HEK293 (cell line): ENCODE measurements at regions not wholly inside any gene's neighbourhood (a gene's known extent, or its start where the extent isn't known, plus 50 kb on each side); places are given as distances from the start of the nearest gene placed in this dataset.

Experiments
- CTCF ChIA-PET: fragments of 350-600 bp; formaldehyde crosslinking; extraction: SDS; loops from one replicate; lab custom pipeline; 2021; ENCODE audit warnings: antibody characterized with exemption; lab: Yijun Ruan, JAX
- POLR2A ChIA-PET: fragments of 300-600 bp; formaldehyde crosslinking; extraction: SDS; loops from one replicate; lab custom pipeline; 2020; ENCODE audit warnings: antibody characterized with exemption, inconsistent platforms; lab: Yijun Ruan, JAX
- H3K27ac ChIP-seq: fragments of 200-500 bp; sonication (Bioruptor generic); 2 replicates; pipeline ENCODE4 v1.5.1; 2014; ENCODE audit warnings: low read depth, low read length, control low read depth, inconsistent platforms; ENCODE audit errors: extremely low read depth
- H3K36me3 ChIP-seq, 2 experiments: fragments of 200-500 bp in 1 of 2; sonication (Bioruptor generic) in 1 of 2; 1 replicate in 1 of 2; 2 replicates in 1 of 2; pipeline ENCODE4 v1.5.1; 2014 to 2017; ENCODE audit warnings: inconsistent platforms in 2 of 2, low read length in 2 of 2; ENCODE audit not compliant: control insufficient read depth in 2 of 2, insufficient read depth in 1 of 2
- H3K4me1 ChIP-seq: fragments of 200-500 bp; sonication (Bioruptor generic); 2 replicates; pipeline ENCODE4 v1.5.1; 2014; ENCODE audit warnings: mild to moderate bottlenecking, low read length, inconsistent platforms; ENCODE audit not compliant: control insufficient read depth, insufficient read depth
- H3K4me3 ChIP-seq: 2 replicates; pipeline ENCODE4 v1.5.1; 2011; ENCODE audit warnings: low read depth, mild to moderate bottlenecking, control low read depth, low read length, moderate library complexity
- H3K9me3 ChIP-seq: fragments of 200-500 bp; sonication (Bioruptor generic); 2 replicates; pipeline ENCODE4 v1.5.1; 2014; ENCODE audit warnings: low read depth, low read length, inconsistent platforms; ENCODE audit not compliant: control insufficient read depth, insufficient read depth
- EGR2 ChIP-seq: fragments of 450-650 bp; formaldehyde crosslinking; IDR thresholded peaks from 2 replicates; pipeline ENCODE4 v1.5.1; 2016; ENCODE audit warnings: low read depth, missing biosample characterization, missing genetic modification characterization
- MEIS1 ChIP-seq: sonication (generic); formaldehyde crosslinking; IDR thresholded peaks from 2 replicates; pipeline ENCODE4 v1.8.1; 2022; ENCODE audit warnings: missing genetic modification reagents, mild to moderate bottlenecking, borderline replicate concordance
- MYNN ChIP-seq: fragments of 450-650 bp; formaldehyde crosslinking; IDR thresholded peaks from 2 replicates; pipeline ENCODE4 v1.5.1; 2016; ENCODE audit warnings: missing biosample characterization, missing genetic modification characterization, borderline replicate concordance
- SP3 ChIP-seq: fragments of 450-650 bp; formaldehyde crosslinking; IDR thresholded peaks from 2 replicates; pipeline ENCODE4 v1.5.1; 2016; ENCODE audit warnings: missing biosample characterization, missing genetic modification characterization
- ZBTB21 ChIP-seq: fragments of 450-650 bp; formaldehyde crosslinking; IDR thresholded peaks from 2 replicates; pipeline ENCODE4 v1.5.1; 2017; ENCODE audit warnings: missing biosample characterization, missing genetic modification characterization
- ZBTB48 ChIP-seq: fragments of 450-650 bp; formaldehyde crosslinking; IDR thresholded peaks from 2 replicates; pipeline ENCODE4 v1.5.1; 2016; ENCODE audit warnings: missing biosample characterization, missing genetic modification characterization
- ZEB2 ChIP-seq: fragments of 450-650 bp; formaldehyde crosslinking; IDR thresholded peaks from 2 replicates; pipeline ENCODE4 v1.5.1; 2016; ENCODE audit warnings: missing biosample characterization, missing genetic modification characterization
- ZIC2 ChIP-seq: fragments of 450-650 bp; formaldehyde crosslinking; IDR thresholded peaks from 2 replicates; pipeline ENCODE4 v1.5.1; 2016; ENCODE audit warnings: missing biosample characterization, missing genetic modification characterization
- ZNF16 ChIP-seq: fragments of 450-650 bp; formaldehyde crosslinking; IDR thresholded peaks from 2 replicates; pipeline ENCODE4 v1.5.1; 2016; ENCODE audit warnings: low read depth, missing biosample characterization, missing genetic modification characterization
- ZNF169 ChIP-seq: fragments of 450-650 bp; formaldehyde crosslinking; IDR thresholded peaks from 2 replicates; pipeline ENCODE4 v1.5.1; 2016; ENCODE audit warnings: missing biosample characterization, missing genetic modification characterization
- ZNF214 ChIP-seq: fragments of 450-650 bp; formaldehyde crosslinking; IDR thresholded peaks from 2 replicates; pipeline ENCODE4 v1.5.1; 2017; ENCODE audit warnings: missing biosample characterization, mild to moderate bottlenecking, missing genetic modification characterization, borderline replicate concordance
- ZNF221 ChIP-seq: fragments of 450-650 bp; formaldehyde crosslinking; IDR thresholded peaks from 2 replicates; pipeline ENCODE4 v1.5.1; 2017; ENCODE audit warnings: missing biosample characterization, missing genetic modification characterization, borderline replicate concordance
- ZNF239 ChIP-seq: fragments of 450-650 bp; formaldehyde crosslinking; IDR thresholded peaks from 2 replicates; pipeline ENCODE4 v1.5.1; 2016; ENCODE audit warnings: missing biosample characterization, missing genetic modification characterization
- ZNF341 ChIP-seq: fragments of 450-650 bp; formaldehyde crosslinking; IDR thresholded peaks from 2 replicates; pipeline ENCODE4; 2016; ENCODE audit warnings: low read depth, missing biosample characterization, missing genetic modification characterization
- ZNF473 ChIP-seq: fragments of 450-650 bp; formaldehyde crosslinking; IDR thresholded peaks from 2 replicates; pipeline ENCODE4 v1.5.1; 2017; ENCODE audit warnings: missing biosample characterization, missing genetic modification characterization
- ZNF544 ChIP-seq: fragments of 450-650 bp; formaldehyde crosslinking; IDR thresholded peaks from 2 replicates; pipeline ENCODE4 v1.5.0; 2017; ENCODE audit warnings: missing biosample characterization, missing genetic modification characterization
- ZNF560 ChIP-seq: fragments of 450-650 bp; formaldehyde crosslinking; IDR thresholded peaks from 2 replicates; pipeline ENCODE4 v1.5.1; 2017; ENCODE audit warnings: missing biosample characterization, missing genetic modification characterization, borderline replicate concordance
- ZNF571 ChIP-seq: fragments of 450-650 bp; formaldehyde crosslinking; IDR thresholded peaks from 2 replicates; pipeline ENCODE4 v1.5.0; 2017; ENCODE audit warnings: missing biosample characterization, missing genetic modification characterization
- ZNF585B ChIP-seq: fragments of 450-650 bp; formaldehyde crosslinking; IDR thresholded peaks from 2 replicates; pipeline ENCODE4 v1.5.1; 2016; ENCODE audit warnings: missing biosample characterization, missing genetic modification characterization
- ZNF624 ChIP-seq: fragments of 450-650 bp; formaldehyde crosslinking; IDR thresholded peaks from 2 replicates; pipeline ENCODE4 v1.5.1; 2017; ENCODE audit warnings: missing biosample characterization, missing genetic modification characterization
- ZNF701 ChIP-seq: fragments of 450-650 bp; formaldehyde crosslinking; IDR thresholded peaks from 2 replicates; pipeline ENCODE4 v1.5.1; 2016; ENCODE audit warnings: missing biosample characterization, missing genetic modification characterization
- ZNF777 ChIP-seq: fragments of 450-650 bp; formaldehyde crosslinking; IDR thresholded peaks from 2 replicates; pipeline ENCODE4 v1.5.1; 2017; ENCODE audit warnings: missing biosample characterization, missing genetic modification characterization, borderline replicate concordance
- ZNF843 ChIP-seq: fragments of 450-650 bp; formaldehyde crosslinking; IDR thresholded peaks from 2 replicates; pipeline ENCODE4 v1.5.1; 2016; ENCODE audit warnings: missing biosample characterization, missing genetic modification characterization
- ZSCAN23 ChIP-seq: fragments of 450-650 bp; formaldehyde crosslinking; IDR thresholded peaks from 2 replicates; pipeline ENCODE4 v1.5.1; 2016; ENCODE audit warnings: missing biosample characterization, missing genetic modification characterization
- ZSCAN30 ChIP-seq: fragments of 450-650 bp; IDR thresholded peaks from 2 replicates; pipeline ENCODE4 v1.5.1; 2018; ENCODE audit warnings: missing biosample characterization, mild to moderate bottlenecking, missing genetic modification characterization, moderate library complexity
- TF ChIP-seq, protein P1 (sequence below): fragments of 450-650 bp; formaldehyde crosslinking; IDR thresholded peaks from 2 replicates; pipeline ENCODE4 v1.5.1; 2016; ENCODE audit warnings: missing biosample characterization, missing genetic modification characterization
- TF ChIP-seq, protein P2 (sequence below): fragments of 450-650 bp; formaldehyde crosslinking; IDR thresholded peaks from 2 replicates; pipeline ENCODE4 v1.5.1; 2016; ENCODE audit warnings: missing biosample characterization, missing genetic modification characterization
- TF ChIP-seq, protein P3 (sequence below): fragments of 450-650 bp; formaldehyde crosslinking; IDR thresholded peaks from 2 replicates; pipeline ENCODE4 v1.5.1; 2016; ENCODE audit warnings: missing biosample characterization, missing genetic modification characterization, borderline replicate concordance
- TF ChIP-seq, protein P4 (sequence below): fragments of 450-650 bp; formaldehyde crosslinking; IDR thresholded peaks from 2 replicates; pipeline ENCODE4 v1.5.1; 2016; ENCODE audit warnings: missing biosample characterization, missing genetic modification characterization

DNA sequence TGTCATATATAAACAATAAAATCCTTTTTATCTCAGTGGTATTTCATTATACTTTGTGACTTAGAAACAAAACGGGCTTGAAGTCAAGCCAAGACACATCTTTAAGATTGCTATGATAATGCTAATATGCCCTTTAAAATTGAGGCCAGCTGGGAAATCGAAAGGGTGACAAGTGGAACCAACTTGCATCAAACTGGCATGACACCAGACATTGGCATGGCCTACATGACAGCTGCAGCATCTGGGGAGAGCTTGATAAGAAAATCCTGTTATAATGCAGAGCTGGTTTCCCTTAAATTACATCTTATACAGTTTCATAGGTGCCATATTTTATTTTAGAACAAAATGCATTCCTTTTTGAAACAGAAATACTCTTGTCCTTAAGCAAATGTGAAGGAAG, 325.2 kb downstream of the ZBBX start (continued):
- TF ChIP-seq, protein P1, sequence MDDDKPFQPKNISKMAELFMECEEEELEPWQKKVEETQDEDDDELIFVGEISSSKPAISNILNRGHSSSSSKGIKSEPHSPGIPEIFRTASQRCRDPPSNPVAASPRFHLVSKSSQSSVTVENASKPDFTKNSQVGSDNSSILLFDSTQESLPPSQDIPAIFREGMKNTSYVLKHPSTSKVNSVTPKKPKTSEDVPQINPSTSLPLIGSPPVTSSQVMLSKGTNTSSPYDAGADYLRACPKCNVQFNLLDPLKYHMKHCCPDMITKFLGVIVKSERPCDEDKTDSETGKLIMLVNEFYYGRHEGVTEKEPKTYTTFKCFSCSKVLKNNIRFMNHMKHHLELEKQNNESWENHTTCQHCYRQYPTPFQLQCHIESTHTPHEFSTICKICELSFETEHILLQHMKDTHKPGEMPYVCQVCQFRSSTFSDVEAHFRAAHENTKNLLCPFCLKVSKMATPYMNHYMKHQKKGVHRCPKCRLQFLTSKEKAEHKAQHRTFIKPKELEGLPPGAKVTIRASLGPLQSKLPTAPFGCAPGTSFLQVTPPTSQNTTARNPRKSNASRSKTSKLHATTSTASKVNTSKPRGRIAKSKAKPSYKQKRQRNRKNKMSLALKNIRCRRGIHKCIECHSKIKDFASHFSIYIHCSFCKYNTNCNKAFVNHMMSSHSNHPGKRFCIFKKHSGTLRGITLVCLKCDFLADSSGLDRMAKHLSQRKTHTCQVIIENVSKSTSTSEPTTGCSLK (tag by site-specific recombination): no peak
- TF ChIP-seq ZNF214 (tag by site-specific recombination) (no peak), ZNF701 (tag by site-specific recombination) (no peak), ZNF777 (tag by site-specific recombination) (no peak), ZNF239 (tag by site-specific recombination) (no peak)
- TF ChIP-seq, all 188 proteins: peak for 0

DNA sequence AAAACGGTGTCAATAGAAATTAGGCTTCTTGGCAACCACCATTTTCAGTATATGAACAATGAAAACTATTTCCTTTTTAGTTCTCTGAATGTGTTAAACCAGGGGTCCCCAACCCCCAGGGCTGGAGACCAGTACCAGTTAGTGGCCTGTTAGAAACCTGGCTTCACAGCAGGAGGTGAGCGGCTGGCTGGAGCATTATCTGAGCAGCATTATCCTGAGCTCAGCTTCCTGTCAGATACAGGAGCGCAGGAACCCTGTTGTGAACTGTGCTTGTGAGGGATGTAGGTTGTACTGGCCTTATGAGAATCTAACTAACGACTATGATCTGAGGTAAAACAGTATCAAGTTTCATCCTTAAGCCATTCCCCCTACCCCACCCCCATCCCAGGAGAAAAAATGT, 328.7 kb downstream of the ZBBX start:
- no peaks in the 10 kb centered on the region for H3K36me3 ChIP-seq

DNA sequence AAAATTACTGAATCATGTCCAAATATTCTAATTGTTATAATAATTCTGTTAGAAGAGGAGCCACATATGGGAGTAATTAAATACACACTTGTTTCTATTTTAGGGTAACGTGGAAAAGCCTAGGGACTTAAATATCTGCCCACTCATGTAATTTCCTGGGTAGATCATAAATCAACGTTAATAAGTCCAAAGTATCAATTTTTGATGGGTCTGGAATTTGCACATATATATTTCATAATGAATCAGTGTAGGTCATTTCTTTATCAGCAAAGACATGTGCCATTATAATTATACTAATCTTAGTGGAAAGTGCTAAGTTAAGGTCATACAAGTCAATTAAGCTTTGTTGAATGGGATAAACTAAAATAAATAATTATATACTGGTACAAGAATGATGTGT, 346.2 kb downstream of the ZBBX start:
- ChIA-PET POLR2A (no interaction called here), CTCF (interaction anchor here (0.5 kb wide), 1 partner anchor 1003 kb away, joined by 3 read pairs; no protein-coding TSS in a partner anchor)
- no peaks in the 10 kb centered on the region for H3K9me3 ChIP-seq
- no peaks in the 10 kb centered on the region for H3K4me1 ChIP-seq
- no peak overlapping the region for H3K4me3 ChIP-seq
- no peaks in the 10 kb centered on the region for H3K36me3 ChIP-seq
- no peak overlapping the region for H3K27ac ChIP-seq
- TF ChIP-seq ZNF169 (tag by site-specific recombination) (no peak), SP3 (tag by site-specific recombination) (no peak), ZNF16 (tag by site-specific recombination) (no peak), ZIC2 (tag by site-specific recombination) (no peak), ZNF585B (tag by site-specific recombination) (no peak), MEIS1 (no peak), ZSCAN23 (no peak), ZNF544 (tag by site-specific recombination) (no peak), ZBTB21 (tag by site-specific recombination) (no peak), ZNF624 (tag by site-specific recombination) (no peak)
- TF ChIP-seq, protein P2, sequence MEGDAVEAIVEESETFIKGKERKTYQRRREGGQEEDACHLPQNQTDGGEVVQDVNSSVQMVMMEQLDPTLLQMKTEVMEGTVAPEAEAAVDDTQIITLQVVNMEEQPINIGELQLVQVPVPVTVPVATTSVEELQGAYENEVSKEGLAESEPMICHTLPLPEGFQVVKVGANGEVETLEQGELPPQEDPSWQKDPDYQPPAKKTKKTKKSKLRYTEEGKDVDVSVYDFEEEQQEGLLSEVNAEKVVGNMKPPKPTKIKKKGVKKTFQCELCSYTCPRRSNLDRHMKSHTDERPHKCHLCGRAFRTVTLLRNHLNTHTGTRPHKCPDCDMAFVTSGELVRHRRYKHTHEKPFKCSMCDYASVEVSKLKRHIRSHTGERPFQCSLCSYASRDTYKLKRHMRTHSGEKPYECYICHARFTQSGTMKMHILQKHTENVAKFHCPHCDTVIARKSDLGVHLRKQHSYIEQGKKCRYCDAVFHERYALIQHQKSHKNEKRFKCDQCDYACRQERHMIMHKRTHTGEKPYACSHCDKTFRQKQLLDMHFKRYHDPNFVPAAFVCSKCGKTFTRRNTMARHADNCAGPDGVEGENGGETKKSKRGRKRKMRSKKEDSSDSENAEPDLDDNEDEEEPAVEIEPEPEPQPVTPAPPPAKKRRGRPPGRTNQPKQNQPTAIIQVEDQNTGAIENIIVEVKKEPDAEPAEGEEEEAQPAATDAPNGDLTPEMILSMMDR (tag by site-specific recombination): no peak

More for the DNA sequence above, 328.7 kb downstream of the ZBBX start:
- no peaks in the 10 kb centered on the region for H3K9me3 ChIP-seq
- POLR2A ChIA-PET: no interaction called here
- CTCF ChIA-PET: no interaction called here
- no peaks in the 10 kb centered on the region for H3K4me1 ChIP-seq
- TF ChIP-seq, protein P3, sequence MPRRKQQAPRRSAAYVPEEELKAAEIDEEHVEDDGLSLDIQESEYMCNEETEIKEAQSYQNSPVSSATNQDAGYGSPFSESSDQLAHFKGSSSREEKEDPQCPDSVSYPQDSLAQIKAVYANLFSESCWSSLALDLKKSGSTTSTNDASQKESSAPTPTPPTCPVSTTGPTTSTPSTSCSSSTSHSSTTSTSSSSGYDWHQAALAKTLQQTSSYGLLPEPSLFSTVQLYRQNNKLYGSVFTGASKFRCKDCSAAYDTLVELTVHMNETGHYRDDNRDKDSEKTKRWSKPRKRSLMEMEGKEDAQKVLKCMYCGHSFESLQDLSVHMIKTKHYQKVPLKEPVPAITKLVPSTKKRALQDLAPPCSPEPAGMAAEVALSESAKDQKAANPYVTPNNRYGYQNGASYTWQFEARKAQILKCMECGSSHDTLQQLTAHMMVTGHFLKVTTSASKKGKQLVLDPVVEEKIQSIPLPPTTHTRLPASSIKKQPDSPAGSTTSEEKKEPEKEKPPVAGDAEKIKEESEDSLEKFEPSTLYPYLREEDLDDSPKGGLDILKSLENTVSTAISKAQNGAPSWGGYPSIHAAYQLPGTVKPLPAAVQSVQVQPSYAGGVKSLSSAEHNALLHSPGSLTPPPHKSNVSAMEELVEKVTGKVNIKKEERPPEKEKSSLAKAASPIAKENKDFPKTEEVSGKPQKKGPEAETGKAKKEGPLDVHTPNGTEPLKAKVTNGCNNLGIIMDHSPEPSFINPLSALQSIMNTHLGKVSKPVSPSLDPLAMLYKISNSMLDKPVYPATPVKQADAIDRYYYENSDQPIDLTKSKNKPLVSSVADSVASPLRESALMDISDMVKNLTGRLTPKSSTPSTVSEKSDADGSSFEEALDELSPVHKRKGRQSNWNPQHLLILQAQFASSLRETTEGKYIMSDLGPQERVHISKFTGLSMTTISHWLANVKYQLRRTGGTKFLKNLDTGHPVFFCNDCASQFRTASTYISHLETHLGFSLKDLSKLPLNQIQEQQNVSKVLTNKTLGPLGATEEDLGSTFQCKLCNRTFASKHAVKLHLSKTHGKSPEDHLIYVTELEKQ: no peak
- TF ChIP-seq ZNF843 (tag by site-specific recombination) (no peak), ZNF221 (no peak), MYNN (tag by site-specific recombination) (no peak), ZNF571 (tag by site-specific recombination) (no peak), ZNF341 (no peak), EGR2 (tag by site-specific recombination) (no peak), ZBTB48 (tag by site-specific recombination) (no peak), ZEB2 (tag by site-specific recombination) (no peak), ZNF560 (tag by site-specific recombination) (no peak), ZNF585B (tag by site-specific recombination) (no peak), ZSCAN30 (tag by site-specific recombination) (no peak), ZNF473 (tag by site-specific recombination) (no peak)
- TF ChIP-seq, protein P4, sequence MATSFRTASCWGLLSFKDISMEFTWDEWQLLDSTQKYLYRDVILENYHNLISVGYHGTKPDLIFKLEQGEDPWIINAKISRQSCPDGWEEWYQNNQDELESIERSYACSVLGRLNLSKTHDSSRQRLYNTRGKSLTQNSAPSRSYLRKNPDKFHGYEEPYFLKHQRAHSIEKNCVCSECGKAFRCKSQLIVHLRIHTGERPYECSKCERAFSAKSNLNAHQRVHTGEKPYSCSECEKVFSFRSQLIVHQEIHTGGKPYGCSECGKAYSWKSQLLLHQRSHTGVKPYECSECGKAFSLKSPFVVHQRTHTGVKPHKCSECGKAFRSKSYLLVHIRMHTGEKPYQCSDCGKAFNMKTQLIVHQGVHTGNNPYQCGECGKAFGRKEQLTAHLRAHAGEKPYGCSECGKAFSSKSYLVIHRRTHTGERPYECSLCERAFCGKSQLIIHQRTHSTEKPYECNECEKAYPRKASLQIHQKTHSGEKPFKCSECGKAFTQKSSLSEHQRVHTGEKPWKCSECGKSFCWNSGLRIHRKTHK (tag by site-specific recombination): no peak
- no peak overlapping the region for H3K27ac ChIP-seq
- no peak overlapping the region for H3K4me3 ChIP-seq
